ENCODE measurements at regions not wholly inside any gene's neighbourhood (a gene's known extent, or its start where the extent isn't known, plus 50 kb on each side); places are given as distances from the start of the nearest gene placed in this dataset.

- no peak for DNase-seq
Measured at GRCh38 chr11:129591527-129591926, 215.9 kb downstream of the BARX2 start.

DNA sequence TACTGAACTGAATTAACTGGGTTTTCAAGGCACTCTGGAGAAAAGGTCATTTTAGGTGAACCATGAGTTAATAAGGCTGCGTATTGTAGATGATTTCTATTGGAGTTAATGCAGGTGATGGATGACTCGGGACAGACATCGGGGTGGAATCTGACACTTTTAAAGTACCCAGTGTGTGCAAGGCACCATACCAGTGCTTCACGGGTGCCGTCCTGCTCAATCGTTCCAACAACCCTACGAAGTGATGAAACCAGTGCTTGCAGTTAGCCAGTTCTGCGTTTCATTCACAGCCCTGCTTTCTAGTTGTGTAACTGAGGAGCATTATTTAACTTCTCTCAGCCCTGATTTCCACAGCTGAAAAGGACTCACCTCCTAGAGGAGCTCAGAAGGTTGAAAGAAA is 216.5 kb downstream of the BARX2 start:
- no peak for DNase-seq

DNA sequence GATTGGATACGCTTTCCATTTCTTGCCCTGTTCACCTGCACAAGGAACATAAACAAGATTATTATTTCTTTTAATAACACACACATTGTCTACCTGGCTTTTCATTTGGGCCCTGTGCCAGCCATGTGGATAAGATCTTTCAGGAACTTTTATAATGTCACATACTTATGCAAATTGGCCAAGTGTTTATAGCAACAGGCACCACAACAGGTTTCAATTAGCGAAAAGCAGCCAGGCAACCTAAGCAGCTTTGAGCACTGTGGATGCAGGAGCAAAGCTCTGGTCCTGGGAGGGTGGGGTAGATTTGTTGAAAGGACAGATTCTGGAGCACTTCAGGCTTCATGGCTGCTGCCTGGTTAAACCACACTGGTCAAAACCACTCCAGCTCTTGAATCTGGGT is 217.4 kb downstream of the BARX2 start:
- DNase-seq: no peak

DNA sequence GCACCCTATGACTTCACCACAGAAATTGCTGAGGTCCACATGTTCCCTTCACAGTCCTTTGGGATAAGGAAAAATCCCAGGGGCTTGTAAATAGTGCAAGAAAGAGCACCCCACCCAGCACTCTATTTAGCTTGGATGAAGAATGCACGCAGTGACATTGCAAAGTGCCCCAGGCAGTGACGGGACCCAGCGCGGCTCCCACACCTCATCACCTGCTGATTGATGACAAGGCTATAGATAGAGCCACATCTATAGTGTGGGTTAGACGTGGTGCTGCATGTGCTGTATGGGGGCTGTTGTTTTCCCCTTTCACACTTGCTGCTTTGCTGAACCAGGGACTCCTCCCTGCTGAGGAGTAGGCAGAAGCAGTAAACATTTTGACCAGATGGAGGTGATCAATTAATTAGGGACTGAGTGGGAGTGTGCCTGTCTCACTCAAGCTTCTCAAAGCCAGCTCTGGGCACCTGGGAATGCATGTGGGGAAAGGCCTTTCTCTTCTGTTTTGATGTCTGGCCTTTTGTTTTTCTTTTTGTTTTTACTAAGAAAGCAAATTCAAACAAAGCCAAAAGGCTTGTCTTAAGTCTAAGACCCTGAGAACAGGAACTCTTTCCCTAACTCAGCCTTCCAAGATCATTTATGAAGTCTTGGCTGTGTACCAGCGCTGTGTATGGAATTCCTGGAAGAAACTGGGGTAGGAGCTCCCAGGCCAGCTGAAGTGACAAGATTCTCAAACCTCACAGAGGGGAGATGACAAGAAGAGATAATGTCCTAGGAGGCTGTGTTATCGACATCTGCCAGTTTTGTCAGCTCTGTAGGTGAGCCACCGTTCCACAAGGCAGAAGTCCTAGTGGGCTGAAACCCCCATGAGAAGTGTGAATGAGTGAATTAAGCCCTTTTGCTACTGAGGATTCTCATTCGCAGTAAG is 219.7 kb downstream of the BARX2 start:
- no peak for DNase-seq

GRCh38 chr11:129596351-129596750 is 219.3 kb upstream of the TMEM45B start:
- DNase-seq: no peak

DNA sequence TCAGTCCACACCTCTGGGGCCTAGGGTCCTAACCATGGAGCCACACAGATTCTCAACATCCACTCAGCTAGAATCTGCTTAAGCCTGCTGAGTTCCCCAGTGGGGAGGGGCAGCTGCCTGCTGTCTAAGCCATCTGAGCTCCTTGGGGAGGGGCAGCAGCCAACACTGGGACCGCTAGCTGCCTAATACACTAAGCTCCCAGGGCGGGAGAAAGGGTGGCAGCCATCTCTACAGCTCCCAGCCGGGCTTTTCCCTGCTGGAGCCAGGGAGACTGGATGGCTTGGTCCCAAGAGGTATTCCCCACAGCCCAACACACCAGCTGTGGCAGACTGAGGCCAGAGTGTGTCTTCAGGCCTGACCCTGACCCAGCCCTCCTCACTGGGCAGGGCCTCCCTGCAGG is 217.3 kb upstream of the TMEM45B start:
- no peak for DNase-seq

DNA sequence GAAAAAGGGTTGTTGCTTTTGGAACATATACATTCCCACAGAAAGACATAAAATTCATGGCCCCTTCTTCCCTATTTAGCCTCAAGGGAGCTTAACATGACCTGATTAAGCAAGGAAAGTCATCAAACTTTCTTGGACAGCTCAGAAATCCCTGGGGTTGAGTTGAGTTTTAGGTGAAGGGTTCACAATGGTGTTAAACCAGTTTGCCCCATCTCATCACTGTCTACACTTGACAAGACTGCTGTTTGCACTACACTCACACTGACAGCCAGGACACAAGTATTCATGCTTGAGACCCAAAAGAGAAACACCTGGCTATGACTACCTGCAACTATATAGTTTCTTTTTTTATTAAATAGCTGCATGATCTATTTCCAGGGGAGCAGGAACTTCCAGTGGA is 209.8 kb upstream of the TMEM45B start:
- DNase-seq: no peak

- no peak for DNase-seq
Measured at GRCh38 chr11:129608711-129609110, 206.9 kb upstream of the TMEM45B start.

- DNase-seq: no peak
Measured at GRCh38 chr11:129610125-129610524, 205.5 kb upstream of the TMEM45B start.

- DNase-seq: no peak
Measured at GRCh38 chr11:129610545-129610944, 205.1 kb upstream of the TMEM45B start.

- DNase-seq: peak; percentile 33
Measured at GRCh38 chr11:129611661-129612446, 203.8 kb upstream of the TMEM45B start.

DNA sequence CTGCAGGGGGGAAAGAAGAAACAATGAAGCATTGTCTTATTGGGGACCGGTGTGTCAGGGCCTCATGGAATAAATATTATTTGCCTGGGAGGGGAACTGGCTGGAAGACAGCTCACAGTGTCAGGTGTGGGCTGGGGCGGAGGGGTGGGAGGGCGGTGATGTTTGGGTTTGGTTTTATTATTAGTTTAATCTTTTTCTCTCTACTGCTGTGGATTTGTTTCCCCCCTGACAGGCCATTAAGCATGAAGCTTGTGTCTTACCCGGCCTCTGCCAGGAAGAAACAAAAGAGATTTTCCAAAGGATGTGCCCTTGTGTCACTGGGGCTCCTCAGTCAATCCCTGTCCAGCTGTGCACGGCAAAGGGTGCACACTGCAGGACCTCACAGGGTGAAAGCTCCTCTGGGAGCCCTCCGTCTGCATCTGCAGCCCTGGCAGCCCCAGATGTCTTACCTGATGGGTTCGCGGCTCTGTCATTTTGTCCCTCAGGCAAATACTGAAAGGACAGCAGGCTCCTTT is 203.1 kb upstream of the TMEM45B start:
- DNase-seq: no peak

GRCh38 chr11:129613071-129613470 is 202.6 kb upstream of the TMEM45B start:
- DNase-seq: peak; percentile 10

DNA sequence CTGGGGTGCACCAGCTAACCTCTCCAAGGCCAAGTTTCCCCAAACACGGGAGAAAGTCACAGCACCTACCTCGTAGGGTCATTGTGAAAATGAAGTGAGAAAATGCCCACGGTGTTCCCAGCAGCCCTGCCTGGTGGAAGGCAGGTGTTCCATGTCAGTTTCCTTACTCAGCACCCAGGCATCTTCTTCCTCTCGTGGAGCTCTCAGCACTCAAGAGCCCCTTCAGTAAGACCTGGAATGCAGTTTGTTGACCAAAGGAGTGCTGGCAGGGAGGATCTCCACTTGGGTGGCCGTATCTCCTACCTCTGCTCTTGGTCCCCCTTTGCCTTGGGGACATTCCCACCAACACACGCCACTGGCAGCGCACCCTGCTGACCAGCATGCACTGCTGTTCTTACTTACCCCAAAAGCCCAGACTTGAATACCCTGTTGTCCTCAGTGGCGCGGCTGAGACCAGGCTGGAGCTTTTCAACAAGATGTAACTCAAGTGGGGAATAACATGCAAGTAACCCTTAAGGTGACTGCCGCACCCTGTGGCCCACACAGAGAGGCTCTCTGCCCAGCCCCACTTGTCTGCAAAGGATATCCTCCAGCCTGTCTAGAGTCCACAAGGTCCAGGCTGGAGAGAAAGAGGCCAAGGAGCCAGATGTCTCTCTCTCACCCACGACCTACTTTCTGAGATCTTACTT is 201.2 kb upstream of the TMEM45B start:
- no peak for DNase-seq

DNA sequence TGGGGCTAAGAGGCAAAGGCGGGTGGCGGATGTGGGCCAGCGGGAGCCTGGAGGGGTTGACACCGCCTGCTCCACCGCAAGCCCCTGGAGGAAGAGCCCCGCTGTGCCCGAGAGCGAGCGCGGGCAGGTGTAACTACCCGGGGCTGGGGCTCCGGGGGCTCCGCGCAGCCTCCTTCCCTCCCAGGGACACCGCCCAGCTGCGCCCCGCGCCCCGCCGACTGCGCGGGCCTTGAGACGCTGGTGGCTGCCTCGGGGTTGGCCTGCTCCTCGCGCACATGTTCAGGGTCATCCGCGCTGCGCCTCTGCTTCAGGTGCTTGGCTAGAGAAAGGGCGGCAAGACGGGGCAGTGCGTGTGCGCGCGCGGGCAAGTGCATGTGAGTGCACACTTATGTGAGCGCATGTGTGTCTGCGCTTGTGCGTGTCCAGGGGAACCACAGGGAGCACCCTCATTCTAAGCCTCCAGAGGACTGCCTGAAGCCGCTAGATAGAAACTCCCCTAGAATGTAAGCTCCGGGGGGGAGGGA is 197.5 kb upstream of the TMEM45B start:
- DNase-seq: no peak

- DNase-seq: no peak
Measured at GRCh38 chr11:129620237-129621104, 195.2 kb upstream of the TMEM45B start.

- DNase-seq: no peak
Measured at GRCh38 chr11:129625930-129626329, 189.7 kb upstream of the TMEM45B start.

GRCh38 chr11:129631201-129631600 is 184.4 kb upstream of the TMEM45B start:
- DNase-seq: no peak

DNA sequence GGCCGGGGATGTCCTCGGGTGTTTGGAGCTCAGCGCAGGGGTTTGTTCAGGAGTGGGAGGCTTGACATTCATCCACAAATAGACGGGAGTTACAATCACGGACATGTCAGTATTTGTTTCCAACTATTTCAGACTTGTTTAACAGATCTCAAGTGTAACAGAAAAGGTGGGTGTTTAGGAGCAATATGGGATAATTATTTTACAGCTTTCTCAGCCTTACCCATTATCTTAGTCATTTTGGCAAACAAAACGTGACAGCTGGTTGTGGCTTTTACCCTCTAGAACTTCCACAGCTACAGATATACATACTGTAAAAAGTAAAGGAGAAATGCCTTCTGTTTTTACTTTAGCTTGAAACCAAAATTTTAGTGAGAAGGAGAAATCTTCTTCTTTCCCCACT is 178.7 kb upstream of the TMEM45B start:
- DNase-seq: no peak

- DNase-seq: peak; percentile 12
Measured at GRCh38 chr11:129637473-129637872, 178.2 kb upstream of the TMEM45B start.

GRCh38 chr11:129637983-129638776 is 177.5 kb upstream of the TMEM45B start:
- DNase-seq: no peak

Measured in MV-4-11 (cell line).